HFFc6 (cell line): ENCODE measurements at regions not wholly inside any gene's neighbourhood (a gene's known extent, or its start where the extent isn't known, plus 50 kb on each side); places are given as distances from the start of the nearest gene placed in this dataset.

Experiments used
- DNase-seq: peaks from one replicate; pipeline ENCODE4 v3.0.0-alpha.2; 2018
- H3K27ac Mint-ChIP-seq: 2 replicates; pipeline ENCODE4 v1.8.0; 2020; ENCODE audit warnings: mild to moderate bottlenecking, mixed read lengths
- H3K27me3 Mint-ChIP-seq: 2 replicates; pipeline ENCODE4 v1.8.0; 2021; ENCODE audit warnings: mild to moderate bottlenecking, moderate library complexity, mixed read lengths; ENCODE audit not compliant: insufficient read depth
- H3K36me3 Mint-ChIP-seq: 2 replicates; pipeline ENCODE4 v1.8.0; 2021; ENCODE audit warnings: low read depth, mixed read lengths
- H3K4me1 Mint-ChIP-seq: 2 replicates; pipeline ENCODE4 v1.8.0; 2020; ENCODE audit warnings: low read depth, mixed read lengths
- H3K4me3 Mint-ChIP-seq: 2 replicates; pipeline ENCODE4 v1.8.0; 2020; ENCODE audit warnings: mild to moderate bottlenecking, moderate library complexity, mixed read lengths
- H3K9me3 Mint-ChIP-seq: 2 replicates; pipeline ENCODE4 v1.8.0; 2020; ENCODE audit warnings: mild to moderate bottlenecking, mixed read lengths
- CTCF ChIP-seq: fragments of 200-600 bp; sonication (generic); IDR thresholded peaks from 2 replicates; pipeline ENCODE4 v1.5.0; 2021; ENCODE audit warnings: antibody characterized with exemption, mild to moderate bottlenecking

DNA sequence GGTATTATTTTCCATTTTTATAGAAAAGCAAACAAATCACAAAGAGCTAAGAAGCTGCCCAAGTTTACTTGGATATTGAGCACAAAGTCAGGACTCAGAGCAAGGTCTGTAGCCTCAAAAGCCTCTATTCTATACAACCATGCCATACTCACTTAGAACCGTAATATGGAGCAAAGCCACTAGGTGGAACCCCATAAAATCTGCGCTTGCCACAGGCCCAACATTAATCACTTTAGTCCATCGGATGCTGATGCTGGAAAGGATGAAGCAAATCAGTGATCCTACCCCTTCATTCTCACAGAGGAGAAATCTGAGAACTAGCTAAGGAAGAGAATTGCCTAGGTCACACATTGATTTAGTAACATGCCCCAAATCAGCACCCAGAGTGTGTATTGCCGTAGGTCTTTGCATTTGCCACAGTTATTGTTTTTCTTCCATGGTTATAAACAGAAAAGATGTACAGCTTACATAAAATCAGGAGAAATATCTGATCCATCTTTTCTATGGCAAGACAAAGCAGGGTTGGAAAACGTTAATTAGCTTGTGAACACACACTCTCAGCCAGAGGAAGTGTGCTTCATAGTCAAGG lies 56.7 kb upstream of the RAB38 start:
- peaks cover 7% of the 10 kb centered on the region for H3K36me3 Mint-ChIP-seq
- peak; percentile 47 for DNase-seq
- H3K9me3 Mint-ChIP-seq = peaks cover 22% of the 10 kb centered on the region
- TF ChIP-seq CTCF = peak; percentile 86
- H3K27ac Mint-ChIP-seq = no peak overlapping the region
- no peaks in the 10 kb centered on the region for H3K27me3 Mint-ChIP-seq
- H3K4me1 Mint-ChIP-seq = no peaks in the 10 kb centered on the region
- H3K4me3 Mint-ChIP-seq = no peak overlapping the region

DNA sequence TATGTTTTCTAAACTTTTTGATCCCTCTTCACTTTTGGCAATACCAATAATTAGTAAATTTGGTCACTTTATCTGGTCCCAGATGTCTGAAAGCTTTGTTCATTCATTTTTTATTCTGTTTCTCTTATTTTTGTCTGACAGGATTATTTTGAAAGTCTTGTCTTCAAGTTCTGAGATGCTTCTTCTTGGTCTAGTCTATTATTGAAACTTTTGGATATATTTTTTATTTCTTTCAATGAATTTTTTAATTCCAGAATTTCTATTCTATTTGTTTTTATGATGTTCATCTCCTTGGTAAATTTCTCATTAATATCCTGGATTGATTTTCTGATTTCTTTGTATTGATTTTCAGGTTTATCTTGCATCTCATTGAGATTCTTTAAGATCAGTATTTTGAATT lies 54.1 kb upstream of the RAB38 start:
- no peak for DNase-seq
- no peaks in the 10 kb centered on the region for H3K4me1 Mint-ChIP-seq
- H3K36me3 Mint-ChIP-seq = peaks cover 9% of the 10 kb centered on the region
- no peak overlapping the region for H3K27ac Mint-ChIP-seq
- TF ChIP-seq CTCF = no peak
- H3K4me3 Mint-ChIP-seq = no peak overlapping the region
- H3K9me3 Mint-ChIP-seq = peaks cover 29% of the 10 kb centered on the region
- H3K27me3 Mint-ChIP-seq = no peaks in the 10 kb centered on the region
